Trophoblast cell (in vitro differentiated cells and primary cell): ENCODE measurements at regions not wholly inside any gene's neighbourhood (a gene's known extent, or its start where the extent isn't known, plus 50 kb on each side); places are given as distances from the start of the nearest gene placed in this dataset.

ENCODE experiments used
- DNase-seq, 2 donors: peaks; one replicate each; pipeline ENCODE4 v3.0.0-alpha.2; 2016
- H2AFZ ChIP-seq: 2 replicates; pipeline ENCODE4 v1.6.1; 2013; ENCODE audit warnings: low read length, moderate library complexity, mild to moderate bottlenecking; ENCODE audit not compliant: insufficient read depth, poor library complexity
- H2AK5ac ChIP-seq: 2 replicates; pipeline ENCODE4 v1.6.1; 2013; ENCODE audit warnings: mild to moderate bottlenecking, low read length
- H2BK120ac ChIP-seq: 2 replicates; pipeline ENCODE4 v1.6.1; 2013; ENCODE audit warnings: low read length, mild to moderate bottlenecking, moderate library complexity; ENCODE audit not compliant: insufficient read depth, poor library complexity
- H2BK12ac ChIP-seq: 2 replicates; pipeline ENCODE4 v1.6.1; 2013; ENCODE audit warnings: mild to moderate bottlenecking, low read length, moderate library complexity
- H2BK5ac ChIP-seq: 2 replicates; pipeline ENCODE4 v1.6.1; 2013; ENCODE audit warnings: low read length, low read depth, moderate library complexity, mild to moderate bottlenecking; ENCODE audit not compliant: poor library complexity
- H3K14ac ChIP-seq: 2 replicates; pipeline ENCODE4 v1.6.1; 2013; ENCODE audit warnings: mild to moderate bottlenecking, low read length
- H3K18ac ChIP-seq: 2 replicates; pipeline ENCODE4 v1.6.1; 2013; ENCODE audit warnings: mild to moderate bottlenecking, low read length
- H3K23ac ChIP-seq: 2 replicates; pipeline ENCODE4 v1.6.1; 2013; ENCODE audit warnings: low read length
- H3K27ac ChIP-seq: 2 replicates; pipeline ENCODE4 v1.5.1; 2013; ENCODE audit warnings: low read depth, mild to moderate bottlenecking, inconsistent platforms, low read length, moderate library complexity
- H3K27me3 ChIP-seq: 2 replicates; pipeline ENCODE4 v1.6.1; 2013; ENCODE audit warnings: inconsistent platforms, mild to moderate bottlenecking, low read length, moderate library complexity; ENCODE audit not compliant: insufficient read depth
- H3K36me3 ChIP-seq, 2 experiments: 1 replicate in 1 of 2; 2 replicates in 1 of 2; pipeline ENCODE4 v1.6.1; 2013; ENCODE audit warnings: low read length in 2 of 2, mild to moderate bottlenecking in 2 of 2, moderate library complexity in 1 of 2; ENCODE audit not compliant: insufficient read depth in 2 of 2, control insufficient read depth in 1 of 2
- H3K4ac ChIP-seq: 2 replicates; pipeline ENCODE4 v1.6.1; 2013; ENCODE audit warnings: low read depth, mild to moderate bottlenecking, low read length, moderate library complexity
- H3K4me1 ChIP-seq, 2 experiments: 1 replicate in 1 of 2; 2 replicates in 1 of 2; pipeline ENCODE4 v1.6.1; 2013; ENCODE audit warnings: low read length in 2 of 2, mild to moderate bottlenecking in 2 of 2, moderate library complexity in 1 of 2; ENCODE audit not compliant: insufficient read depth in 2 of 2, control insufficient read depth in 1 of 2
- H3K4me2 ChIP-seq: 2 replicates; pipeline ENCODE4 v1.6.1; 2013; ENCODE audit warnings: inconsistent platforms, mild to moderate bottlenecking, low read length, moderate library complexity
- H3K4me3 ChIP-seq: 2 replicates; pipeline ENCODE4 v1.5.1; 2013; ENCODE audit warnings: mild to moderate bottlenecking, low read depth, low read length, inconsistent platforms
- H3K79me1 ChIP-seq: one replicate; pipeline ENCODE4 v1.6.1; 2013; ENCODE audit warnings: low read length
- H3K79me2 ChIP-seq: 2 replicates; pipeline ENCODE4 v1.6.1; 2013; ENCODE audit warnings: low read length, mild to moderate bottlenecking; ENCODE audit not compliant: control insufficient read depth, insufficient read depth, poor library complexity
- H3K9ac ChIP-seq: 2 replicates; pipeline ENCODE4 v1.6.1; 2013; ENCODE audit warnings: mild to moderate bottlenecking, low read length
- H3K9me3 ChIP-seq: 2 replicates; pipeline ENCODE4 v1.6.1; 2013; ENCODE audit warnings: low read depth, mild to moderate bottlenecking, control low read depth, inconsistent platforms, low read length; ENCODE audit not compliant: insufficient read depth
- H4K12ac ChIP-seq: 2 replicates; pipeline ENCODE4 v1.6.1; 2013; ENCODE audit warnings: low read depth, mild to moderate bottlenecking, low read length, moderate library complexity
- H4K8ac ChIP-seq: 2 replicates; pipeline ENCODE4 v1.6.1; 2013; ENCODE audit warnings: low read depth, mild to moderate bottlenecking, low read length, moderate library complexity
- H4K91ac ChIP-seq: one replicate; pipeline ENCODE4 v1.6.1; 2013; ENCODE audit warnings: low read depth, mild to moderate bottlenecking, low read length, moderate library complexity
- WGBS: extraction: QIAGEN DNeasy Blood & Tissue Kit; methylation state at CpG from one replicate; pipeline ENCODE4 v1.1.7; 2013; ENCODE audit warnings: missing lambda C conversion rate; ENCODE audit not compliant: insufficient read length, insufficient coverage; ENCODE audit errors: extremely low coverage; 5-methylcytosine and 5-hydroxymethylcytosine counted together

DNA sequence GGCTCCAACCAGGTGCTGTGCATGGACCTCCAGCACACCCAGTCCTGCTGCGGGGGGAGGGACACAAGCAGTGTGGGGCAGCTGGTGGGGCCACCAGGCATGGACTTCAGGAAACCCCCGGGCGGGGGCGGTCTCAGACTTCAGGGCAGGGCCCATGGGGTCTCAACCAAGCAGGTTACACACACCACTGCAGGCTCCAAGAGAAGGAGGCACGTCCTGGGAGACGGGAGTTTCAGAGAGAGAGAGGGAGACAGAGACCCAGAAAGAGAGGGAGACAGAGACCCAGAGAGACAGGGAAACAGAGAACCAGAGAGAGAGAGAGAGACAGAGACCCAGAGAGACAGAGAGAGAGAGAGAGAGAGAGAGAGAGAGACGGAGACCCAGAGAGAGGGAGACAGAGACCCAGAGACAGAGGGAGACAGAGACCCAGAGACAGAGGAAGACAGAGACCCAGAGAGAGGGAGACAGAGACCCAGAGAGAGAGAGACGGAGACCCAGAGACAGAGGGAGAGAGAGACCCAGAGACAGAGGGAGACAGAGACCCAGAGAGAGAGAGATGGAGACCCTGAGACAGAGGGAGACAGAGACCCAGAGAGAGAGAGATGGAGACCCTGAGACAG lies 128.9 kb downstream of the NCOR2 start:
- H3K4me3 ChIP-seq, result no peak overlapping the region
- H3K14ac ChIP-seq, result no peak overlapping the region
- no peaks in the 10 kb centered on the region for H3K27me3 ChIP-seq
- DNase-seq, result no peak
- H3K9me3 ChIP-seq, result peaks cover 3% of the 10 kb centered on the region
- peaks cover 10 to 15% of the 10 kb centered on the region in 2 experiments for H3K4me1 ChIP-seq
- H3K79me1 ChIP-seq, result peaks cover 2% of the 10 kb centered on the region
- H3K27ac ChIP-seq, result no peak overlapping the region
- no peak overlapping the region for H3K4me2 ChIP-seq
- H3K9ac ChIP-seq, result no peak overlapping the region
- no peak overlapping the region for H4K12ac ChIP-seq
- H2BK120ac ChIP-seq, result no peak overlapping the region
- H2BK12ac ChIP-seq, result no peak overlapping the region
- no peak overlapping the region for H2AK5ac ChIP-seq
- H3K36me3 ChIP-seq, result peaks cover 20 to 27% of the 10 kb centered on the region in 2 experiments
- no peak overlapping the region for H3K23ac ChIP-seq
- H3K79me2 ChIP-seq, result no peaks in the 10 kb centered on the region
- no peak overlapping the region for H3K18ac ChIP-seq
- H2AFZ ChIP-seq, result no peak overlapping the region
- H4K91ac ChIP-seq, result no peak overlapping the region
- no peak overlapping the region for H3K4ac ChIP-seq
- no peak overlapping the region for H4K8ac ChIP-seq
- no peak overlapping the region for H2BK5ac ChIP-seq
- no CpG with 5 or more reads among the region's 8 CpGs for WGBS

GRCh38 chr12:124437617-124438436 lies 129.6 kb downstream of the NCOR2 start:
- Histone ChIP-seq H3K36me3 (peaks cover 23 to 30% of the 10 kb centered on the region in 2 experiments), H3K4ac (no peak overlapping the region), H3K23ac (no peak overlapping the region), H4K12ac (no peak overlapping the region), H3K9ac (no peak overlapping the region), H3K4me1 (peaks cover 10 to 15% of the 10 kb centered on the region in 2 experiments), H3K79me1 (peaks cover 2% of the 10 kb centered on the region), H4K91ac (no peak overlapping the region), H2AK5ac (no peak overlapping the region), H2BK120ac (no peak overlapping the region), H3K79me2 (no peaks in the 10 kb centered on the region), H3K27ac (no peak overlapping the region), H2BK12ac (no peak overlapping the region), H3K4me2 (no peak overlapping the region), H3K9me3 (no peaks in the 10 kb centered on the region), H3K18ac (no peak overlapping the region), H2AFZ (no peak overlapping the region), H4K8ac (no peak overlapping the region), H2BK5ac (no peak overlapping the region), H3K4me3 (no peak overlapping the region), H3K14ac (no peak overlapping the region), H3K27me3 (no peaks in the 10 kb centered on the region)
- DNase-seq, result no peak
- WGBS, result no CpG with 5 or more reads among the region's 36 CpGs

DNA sequence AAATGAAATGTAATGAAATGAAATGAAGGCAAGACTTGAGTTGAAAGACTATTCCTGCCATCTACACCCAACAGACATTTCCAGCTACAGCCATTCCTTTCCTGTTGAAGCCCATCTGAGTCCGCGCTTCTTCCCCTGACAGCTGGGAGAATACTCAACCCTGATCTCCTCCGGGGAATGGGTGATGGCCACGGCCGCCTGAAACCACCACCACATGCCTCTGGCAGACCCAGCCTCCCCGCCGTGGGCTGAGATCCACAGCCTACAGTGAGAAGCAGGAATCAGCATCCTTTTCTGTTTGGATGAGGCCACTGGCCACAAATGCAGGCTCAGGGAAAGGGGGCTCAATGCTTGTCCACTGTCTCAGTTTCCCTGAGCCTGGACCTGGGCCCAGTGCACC lies 130.3 kb downstream of the NCOR2 start:
- Histone ChIP-seq H3K79me1 (peaks cover 5% of the 10 kb centered on the region), H2BK120ac (no peak overlapping the region), H2BK12ac (no peak overlapping the region), H3K4me3 (no peak overlapping the region), H2AK5ac (no peak overlapping the region), H3K4me2 (no peak overlapping the region), H3K23ac (no peak overlapping the region), H3K9me3 (no peaks in the 10 kb centered on the region), H3K27ac (no peak overlapping the region), H3K9ac (no peak overlapping the region), H2BK5ac (no peak overlapping the region), H4K8ac (no peak overlapping the region), H3K14ac (no peak overlapping the region), H3K4me1 (peaks cover 15 to 19% of the 10 kb centered on the region in 2 experiments), H2AFZ (no peak overlapping the region), H3K18ac (no peak overlapping the region), H4K91ac (no peak overlapping the region), H3K79me2 (no peaks in the 10 kb centered on the region), H4K12ac (no peak overlapping the region), H3K27me3 (no peaks in the 10 kb centered on the region), H3K4ac (no peak overlapping the region), H3K36me3 (peaks cover 19 to 26% of the 10 kb centered on the region in 2 experiments)
- WGBS, result no CpG with 5 or more reads among the region's 7 CpGs
- no peak for DNase-seq

GRCh38 chr12:124436366-124436765 lies 131.0 kb downstream of the NCOR2 start:
- Histone ChIP-seq H3K9ac (no peak overlapping the region), H3K79me1 (peaks cover 5% of the 10 kb centered on the region), H3K4ac (no peak overlapping the region), H3K4me3 (no peak overlapping the region), H2AFZ (no peak overlapping the region), H3K4me2 (no peak overlapping the region), H2BK12ac (no peak overlapping the region), H3K4me1 (peaks cover 9 to 16% of the 10 kb centered on the region in 2 experiments), H2BK120ac (no peak overlapping the region), H3K14ac (no peak overlapping the region), H3K27ac (no peak overlapping the region), H2AK5ac (no peak overlapping the region), H3K23ac (no peak overlapping the region), H4K12ac (no peak overlapping the region), H2BK5ac (no peak overlapping the region), H3K27me3 (no peaks in the 10 kb centered on the region), H3K9me3 (no peaks in the 10 kb centered on the region), H3K79me2 (no peaks in the 10 kb centered on the region), H4K8ac (no peak overlapping the region), H3K36me3 (peaks cover 19 to 26% of the 10 kb centered on the region in 2 experiments), H4K91ac (no peak overlapping the region), H3K18ac (no peak overlapping the region)
- no CpG with 5 or more reads among the region's 8 CpGs for WGBS
- no peak for DNase-seq
